Fibroblast of mammary gland (primary cell): ENCODE measurements at regions not wholly inside any gene's neighbourhood (a gene's known extent, or its start where the extent isn't known, plus 50 kb on each side); places are given as distances from the start of the nearest gene placed in this dataset.

ENCODE experiments used
- DNase-seq: peaks from one replicate; pipeline ENCODE4 v3.0.0-alpha.2; 2010; ENCODE audit warnings: low read depth
- H3K4me3 ChIP-seq: 2 replicates; pipeline ENCODE4 v1.5.1; 2011; ENCODE audit warnings: low read depth, mild to moderate bottlenecking, low read length, moderate library complexity; ENCODE audit not compliant: control insufficient read depth
- CTCF ChIP-seq: conservative IDR thresholded peaks from 2 replicates; pipeline ENCODE4 v1.5.1; 2011; ENCODE audit warnings: low read depth, low read length, inconsistent platforms; ENCODE audit not compliant: control insufficient read depth, insufficient read depth

DNA sequence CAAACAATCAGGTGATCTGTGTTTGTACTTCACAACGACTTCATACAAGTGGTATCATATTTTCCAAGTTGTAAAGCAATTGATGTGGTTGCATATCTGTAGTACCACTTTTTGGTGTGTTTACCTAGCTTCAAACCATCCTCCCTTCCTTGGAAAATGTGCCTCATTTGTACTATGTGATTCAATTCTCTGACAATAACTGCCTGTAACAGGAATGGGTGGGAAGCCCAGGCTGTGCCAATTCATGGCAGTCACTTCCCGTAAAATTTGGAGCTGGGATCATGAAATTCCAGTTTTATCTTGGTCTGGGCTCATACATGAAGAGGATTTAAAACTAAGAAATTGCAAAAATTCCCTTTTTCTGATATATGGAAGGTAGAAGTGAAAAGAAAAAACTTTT is 250.1 kb downstream of the DIO2 start:
- no peak for DNase-seq
- no peak for TF ChIP-seq CTCF
- no peak overlapping the region for H3K4me3 ChIP-seq

- no peak for TF ChIP-seq CTCF
- H3K4me3 ChIP-seq: no peak overlapping the region
- no peak for DNase-seq
These were observed 251.0 kb downstream of the DIO2 start for GRCh38 chr14:79960288-79960687.

GRCh38 chr14:79951572-79951971 is 259.7 kb downstream of the DIO2 start:
- no peak overlapping the region for H3K4me3 ChIP-seq
- no peak for DNase-seq
- TF ChIP-seq CTCF: no peak

DNA sequence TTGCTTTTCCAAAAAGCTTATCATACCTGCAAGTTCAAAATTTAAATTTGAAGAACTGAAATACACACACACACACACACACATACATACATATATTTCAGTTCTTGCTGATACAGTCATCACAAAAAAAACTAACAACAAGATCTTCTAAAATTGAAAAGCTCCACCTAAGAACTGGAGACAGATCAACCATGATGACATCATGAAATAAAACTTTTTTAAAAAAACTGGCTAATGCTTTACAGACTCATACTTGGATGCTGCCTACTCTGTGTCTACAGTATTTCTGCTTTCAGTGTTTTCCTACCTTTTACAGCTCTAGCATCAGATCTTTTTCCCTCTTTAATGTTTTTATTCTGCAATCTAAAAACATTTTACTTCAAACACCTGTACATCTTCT is 261.4 kb downstream of the DIO2 start:
- no peak for TF ChIP-seq CTCF
- H3K4me3 ChIP-seq: no peak overlapping the region
- peak; percentile 7 for DNase-seq

DNA sequence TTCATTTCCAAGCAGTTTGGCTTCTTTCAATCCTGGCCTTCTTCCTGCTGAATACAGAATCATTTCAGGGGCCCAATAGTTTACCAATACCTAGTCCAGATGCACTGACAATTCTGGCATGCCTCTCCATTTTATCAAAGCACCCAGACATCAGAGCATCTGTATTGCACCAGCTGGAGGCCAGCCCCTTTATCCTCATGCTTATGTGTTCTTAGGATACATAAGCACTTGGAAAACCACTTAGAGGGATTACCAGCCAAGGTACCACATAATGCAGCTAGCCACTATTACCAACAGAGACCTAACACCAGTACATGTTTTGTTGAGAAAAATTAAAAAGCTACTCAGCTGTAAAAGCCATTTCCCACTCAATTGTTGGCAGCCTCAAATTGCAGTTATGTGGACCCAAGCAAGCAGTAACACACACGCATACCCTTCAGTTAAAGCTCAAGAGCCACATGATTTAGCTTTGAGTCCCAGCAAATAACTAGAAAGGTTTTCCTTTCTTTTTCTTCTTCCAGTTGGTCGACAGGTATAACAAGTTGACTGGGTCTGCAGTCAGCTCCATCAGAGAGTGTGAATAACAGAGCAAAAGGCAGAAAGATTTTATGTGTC is 263.8 kb downstream of the DIO2 start:
- no peak overlapping the region for H3K4me3 ChIP-seq
- TF ChIP-seq CTCF: no peak
- DNase-seq: no peak

DNA sequence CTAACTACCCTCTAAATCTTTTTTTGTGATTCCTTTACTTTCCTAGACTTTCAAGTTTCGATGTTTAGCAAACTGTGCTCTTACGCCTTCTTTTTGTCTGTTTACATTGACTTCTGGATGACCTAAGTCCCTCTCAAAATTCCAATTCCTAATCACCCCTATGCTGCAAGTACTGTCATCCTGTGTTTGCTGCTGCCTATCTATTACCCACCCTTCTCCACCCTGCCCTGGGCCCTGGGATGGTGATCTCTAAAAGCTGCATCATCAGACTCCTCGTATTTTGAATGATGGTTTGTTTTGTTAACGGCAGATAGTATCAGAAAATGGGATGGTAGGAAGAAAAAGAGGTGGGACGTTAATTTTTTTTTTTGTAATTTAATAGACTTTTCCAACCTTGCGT is 272.1 kb downstream of the DIO2 start:
- H3K4me3 ChIP-seq: no peak overlapping the region
- no peak for TF ChIP-seq CTCF
- DNase-seq: no peak

DNA sequence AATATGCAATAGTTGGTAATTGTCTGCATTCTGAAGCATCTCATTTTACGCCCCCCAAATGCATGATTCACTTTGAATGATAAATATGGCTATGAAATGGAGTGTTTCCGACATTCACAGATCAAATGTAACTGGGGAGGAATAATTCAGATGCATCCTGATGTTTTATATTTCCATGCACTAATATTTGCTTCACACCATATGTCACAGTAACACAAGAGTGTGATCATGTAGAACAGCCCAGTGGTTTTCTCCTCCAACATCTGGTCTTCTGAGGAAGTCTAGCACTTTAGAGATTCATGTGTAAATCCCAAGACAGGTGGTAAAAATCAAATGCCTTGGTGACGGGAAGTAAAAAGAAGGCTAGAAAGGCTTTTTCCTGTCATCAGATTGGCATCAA is 273.1 kb downstream of the DIO2 start:
- no peak overlapping the region for H3K4me3 ChIP-seq
- TF ChIP-seq CTCF: no peak
- no peak for DNase-seq
